ENCODE measurements at regions not wholly inside any gene's neighbourhood (a gene's known extent, or its start where the extent isn't known, plus 50 kb on each side); places are given as distances from the start of the nearest gene placed in this dataset.

DNA sequence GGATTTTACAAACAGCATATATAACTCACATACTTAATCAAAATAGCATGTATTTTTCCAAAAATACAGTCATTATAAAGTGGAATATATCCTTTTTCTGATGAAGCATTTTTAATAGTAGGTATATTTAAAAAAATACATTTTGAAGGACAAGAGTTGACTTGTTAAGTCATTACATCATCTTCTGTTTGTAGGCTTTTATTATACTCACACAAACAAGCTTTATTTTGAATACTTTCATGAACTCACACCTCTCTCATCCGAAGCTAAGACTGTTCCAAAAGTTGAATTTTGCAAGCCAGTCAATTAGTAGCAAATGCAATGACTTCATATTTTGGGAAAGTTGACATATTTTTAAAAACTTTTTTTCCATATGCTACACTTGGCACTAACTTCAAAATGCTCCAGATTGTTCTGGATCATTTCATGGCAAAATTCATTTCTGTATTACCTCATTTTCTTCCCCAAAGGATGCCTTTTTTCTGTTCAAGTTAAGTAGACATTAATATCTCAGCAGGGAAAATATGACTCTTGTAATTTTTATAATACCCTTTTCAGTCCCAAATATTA lies 68.5 kb upstream of the WDR75 start:
- no peak for DNase-seq

DNA sequence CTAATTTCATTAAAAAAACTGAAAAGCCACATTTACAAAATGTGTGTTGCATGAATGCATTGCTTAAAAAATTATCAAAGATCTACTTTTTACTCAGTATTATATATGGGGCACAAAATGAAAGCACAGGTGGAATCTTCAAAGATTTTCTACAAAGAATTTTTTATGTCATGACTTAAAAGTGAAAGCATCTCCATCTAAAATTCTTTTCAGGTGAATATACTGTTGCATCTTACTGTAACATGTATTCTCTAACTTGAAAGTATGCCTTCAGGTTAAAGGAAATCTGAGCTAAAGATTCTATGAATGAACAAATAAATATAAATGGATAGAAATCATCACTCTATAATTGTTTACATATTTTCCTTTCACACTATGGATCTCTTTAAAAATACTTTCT lies 66.8 kb upstream of the WDR75 start:
- no peak for DNase-seq

DNA sequence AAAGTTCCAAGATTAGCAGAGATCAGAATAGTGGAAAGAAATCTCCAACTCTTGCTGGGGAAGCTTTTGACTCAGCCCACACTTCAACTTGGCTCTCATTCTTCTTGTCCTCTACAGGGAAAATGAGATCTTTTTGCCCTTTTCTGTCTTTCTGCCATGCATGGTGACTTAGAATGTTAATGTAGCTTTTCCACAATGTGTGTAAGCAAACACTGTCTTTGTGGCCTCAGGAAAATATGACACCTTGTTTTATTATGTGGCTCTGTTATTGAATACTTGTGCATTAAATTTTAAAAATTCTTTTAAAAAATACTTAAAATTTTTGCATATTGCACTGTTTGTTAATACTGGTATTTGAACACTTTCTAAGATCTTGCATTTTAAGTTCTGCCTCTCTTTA lies 65.4 kb upstream of the WDR75 start:
- no peak for DNase-seq

DNA sequence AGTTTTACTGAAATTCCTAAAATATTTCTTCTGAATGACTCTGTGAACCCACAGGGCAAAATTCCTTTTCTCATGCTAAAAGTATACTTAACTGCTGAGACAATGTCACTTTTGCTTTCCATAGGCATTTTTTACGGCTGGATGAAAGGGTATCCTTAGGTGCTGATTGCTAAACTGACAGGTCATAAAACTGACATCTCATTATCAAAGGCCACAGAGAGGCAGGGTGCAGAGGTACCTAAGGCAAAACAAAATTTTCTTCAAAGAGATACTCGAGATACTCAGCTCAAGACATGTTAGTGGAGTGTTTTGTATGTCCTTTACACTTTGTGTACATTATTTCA lies 62.0 kb upstream of the WDR75 start:
- no peak for DNase-seq

DNA sequence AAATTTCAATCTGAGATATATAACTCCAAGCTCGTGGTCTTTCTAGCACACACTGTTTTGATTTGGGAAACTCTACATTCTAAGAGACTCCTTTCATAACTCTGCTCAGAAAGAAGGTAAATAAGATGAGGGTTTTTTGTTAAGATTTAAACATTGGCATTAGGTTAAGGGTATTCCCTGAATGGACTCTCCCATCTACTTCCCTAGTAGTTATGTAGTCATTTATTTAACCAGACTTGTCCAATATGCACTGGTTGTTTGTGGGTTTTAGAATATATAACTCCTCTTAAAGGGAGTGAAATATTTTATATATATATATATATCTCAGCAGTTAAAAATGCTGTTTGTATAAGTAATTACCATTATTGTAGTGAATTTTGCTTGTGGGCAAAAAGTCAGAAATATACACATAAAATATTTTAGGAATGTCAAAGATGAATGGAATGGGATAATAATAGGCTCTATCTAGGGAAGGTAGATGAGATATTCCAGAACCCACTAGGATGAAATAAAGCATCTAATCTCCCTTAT lies 61.5 kb upstream of the WDR75 start:
- DNase-seq = no peak

DNA sequence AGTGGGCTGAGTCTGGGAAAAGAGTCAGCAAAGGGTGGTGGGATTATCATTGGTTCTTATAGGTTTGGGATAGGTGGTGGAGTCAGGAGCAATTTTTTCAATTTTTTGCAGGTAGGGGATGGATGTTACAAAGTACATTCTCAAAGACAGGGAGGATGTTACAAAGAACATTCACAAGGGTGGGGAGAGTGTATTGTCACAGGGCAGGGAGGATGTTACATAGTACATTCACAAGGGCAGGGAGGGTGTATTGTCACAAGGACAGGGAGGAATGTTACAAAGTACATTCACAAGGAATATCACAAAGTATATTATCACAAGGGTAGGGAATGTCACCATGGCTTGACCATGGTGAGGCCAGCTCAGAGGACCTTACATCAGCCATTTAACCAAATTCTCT lies 58.6 kb upstream of the WDR75 start:
- DNase-seq = no peak

DNA sequence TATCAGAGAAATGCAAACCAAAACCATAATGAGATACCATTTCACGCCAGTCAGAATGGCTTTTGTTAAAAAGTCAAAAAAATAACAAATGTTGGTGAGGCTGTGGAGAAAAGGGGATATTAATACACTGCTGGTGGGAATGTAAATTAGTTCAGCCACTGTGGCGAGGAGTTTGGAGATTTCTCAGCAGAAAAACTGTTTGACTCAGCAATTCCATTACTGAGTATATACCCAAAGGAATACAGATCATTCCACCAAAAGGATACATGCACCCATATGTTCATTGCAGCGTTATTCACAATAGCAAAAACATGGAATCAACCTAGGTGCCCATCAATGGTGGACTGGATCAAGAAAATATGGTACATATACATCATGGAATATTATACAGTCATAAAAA lies 54.5 kb upstream of the WDR75 start:
- no peak for DNase-seq

DNA sequence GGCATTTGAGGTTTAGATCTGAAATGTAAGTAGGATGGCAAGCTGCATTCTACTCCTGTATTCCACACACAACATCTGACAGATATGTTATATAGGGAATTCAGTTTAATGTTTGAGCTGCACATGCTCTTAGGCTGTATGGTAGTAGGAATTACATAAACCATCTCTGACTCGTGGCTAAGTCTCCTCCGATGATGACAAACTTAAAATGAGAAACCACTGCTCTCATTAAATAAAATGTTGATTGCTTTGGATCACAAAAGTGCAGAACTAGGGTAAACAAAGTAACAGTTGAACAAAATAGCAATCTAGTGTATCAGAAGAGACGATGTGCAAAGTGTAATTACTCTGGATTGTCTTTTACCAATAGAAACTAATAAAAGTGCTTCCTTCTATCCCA lies 50.1 kb upstream of the WDR75 start:
- no peak for DNase-seq
